ENCODE measurements at regions not wholly inside any gene's neighbourhood (a gene's known extent, or its start where the extent isn't known, plus 50 kb on each side); places are given as distances from the start of the nearest gene placed in this dataset.

GRCh38 chr6:164916087-164916486 is 393.3 kb downstream of the C6orf118 start:
- no peak overlapping the region for H3K4me3 ChIP-seq
- no peak overlapping the region for H3K9ac ChIP-seq
- peaks cover 22 to 33% (median 28%) of the 10 kb centered on the region in 11 experiments for H3K9me3 ChIP-seq (replicated peaks in 1 of 11)
- H4K20me1 ChIP-seq, result no peaks in the 10 kb centered on the region
- H3K4me1 ChIP-seq, result no peaks in the 10 kb centered on the region
- no peaks in the 10 kb centered on the region for H3K27me3 ChIP-seq
- TF ChIP-seq Cebpa-rat (IDR thresholded peaks at IDR 0.05), result no peak
- no peak overlapping the region for H3K27ac ChIP-seq
- no peaks in the 10 kb centered on the region for H3K36me3 ChIP-seq
- H3K4me2 ChIP-seq, result no peak overlapping the region

- Histone ChIP-seq H3K36me3 (no peaks in the 10 kb centered on the region), H4K20me1 (no peaks in the 10 kb centered on the region), H3K27ac (no peak overlapping the region), H3K4me2 (no peak overlapping the region), H3K9me3 (replicated peaks in 1 of 11) (peaks cover 0 to 8% (median 6%) of the 10 kb centered on the region in 11 experiments; a peak in 19 of 22 replicates), H3K9ac (no peak overlapping the region), H3K4me1 (no peaks in the 10 kb centered on the region), H3K4me3 (no peak overlapping the region), H3K27me3 (no peaks in the 10 kb centered on the region)
- TF ChIP-seq Cebpa-rat (IDR thresholded peaks at IDR 0.05), result no peak
Observed at GRCh38 chr6:164911873-164912580, 397.4 kb downstream of the C6orf118 start.

GRCh38 chr6:164911151-164911550 is 398.3 kb downstream of the C6orf118 start:
- H3K4me3 ChIP-seq, result no peak overlapping the region
- no peaks in the 10 kb centered on the region for H3K4me1 ChIP-seq
- TF ChIP-seq Cebpa-rat (IDR thresholded peaks at IDR 0.05), result no peak
- H3K27me3 ChIP-seq, result no peaks in the 10 kb centered on the region
- H3K9ac ChIP-seq, result no peak overlapping the region
- no peak overlapping the region for H3K27ac ChIP-seq
- no peaks in the 10 kb centered on the region for H3K36me3 ChIP-seq
- H4K20me1 ChIP-seq, result no peaks in the 10 kb centered on the region
- H3K4me2 ChIP-seq, result no peak overlapping the region
- H3K9me3 ChIP-seq (replicated peaks in 1 of 11), result no peaks in the 10 kb centered on the region

- H3K36me3 ChIP-seq, result no peaks in the 10 kb centered on the region
- H3K4me3 ChIP-seq, result no peak overlapping the region
- no peaks in the 10 kb centered on the region for H4K20me1 ChIP-seq
- no peak overlapping the region for H3K27ac ChIP-seq
- H3K27me3 ChIP-seq, result no peaks in the 10 kb centered on the region
- H3K9me3 ChIP-seq (replicated peaks in 1 of 11), result no peaks in the 10 kb centered on the region
- no peak overlapping the region for H3K9ac ChIP-seq
- H3K4me2 ChIP-seq, result no peak overlapping the region
- H3K4me1 ChIP-seq, result no peaks in the 10 kb centered on the region
- no peak for TF ChIP-seq Cebpa-rat (IDR thresholded peaks at IDR 0.05)
Observed at GRCh38 chr6:164906766-164907165, 402.6 kb downstream of the C6orf118 start.

GRCh38 chr6:164905311-164905710 is 404.1 kb downstream of the C6orf118 start:
- Histone ChIP-seq H3K4me1 (no peaks in the 10 kb centered on the region), H3K36me3 (no peaks in the 10 kb centered on the region), H3K4me2 (no peak overlapping the region), H3K4me3 (no peak overlapping the region), H3K27me3 (no peaks in the 10 kb centered on the region), H3K9ac (no peak overlapping the region), H3K27ac (no peak overlapping the region), H3K9me3 (replicated peaks in 1 of 11) (no peaks in the 10 kb centered on the region), H4K20me1 (no peaks in the 10 kb centered on the region)
- no peak for TF ChIP-seq Cebpa-rat (IDR thresholded peaks at IDR 0.05)

- no peaks in the 10 kb centered on the region for H3K36me3 ChIP-seq
- H3K9me3 ChIP-seq (replicated peaks in 1 of 11), result no peaks in the 10 kb centered on the region; a peak in 1 of 22 replicates
- no peaks in the 10 kb centered on the region for H4K20me1 ChIP-seq
- H3K4me3 ChIP-seq, result no peak overlapping the region
- H3K4me1 ChIP-seq, result no peaks in the 10 kb centered on the region
- H3K4me2 ChIP-seq, result no peak overlapping the region
- no peaks in the 10 kb centered on the region for H3K27me3 ChIP-seq
- TF ChIP-seq Cebpa-rat (IDR thresholded peaks at IDR 0.05), result no peak
- no peak overlapping the region for H3K27ac ChIP-seq
- H3K9ac ChIP-seq, result no peak overlapping the region
Observed at GRCh38 chr6:164898412-164898811, 411.0 kb downstream of the C6orf118 start.

GRCh38 chr6:164897523-164898235 is 411.7 kb downstream of the C6orf118 start:
- H3K4me2 ChIP-seq, result no peak overlapping the region

GRCh38 chr6:164889980-164890379 is 419.4 kb downstream of the C6orf118 start:
- Histone ChIP-seq H3K9me3 (replicated peaks in 1 of 11) (no peaks in the 10 kb centered on the region), H3K36me3 (no peaks in the 10 kb centered on the region), H3K27ac (no peak overlapping the region), H4K20me1 (no peaks in the 10 kb centered on the region), H3K4me3 (no peak overlapping the region), H3K27me3 (no peaks in the 10 kb centered on the region), H3K4me1 (no peaks in the 10 kb centered on the region), H3K4me2 (no peak overlapping the region), H3K9ac (no peak overlapping the region)
- TF ChIP-seq Cebpa-rat (IDR thresholded peaks at IDR 0.05), result no peak

More at GRCh38 chr6:164897523-164898235, 411.7 kb downstream of the C6orf118 start:
- H3K9ac ChIP-seq, result no peak overlapping the region
- H3K27ac ChIP-seq, result no peak overlapping the region
- H4K20me1 ChIP-seq, result no peaks in the 10 kb centered on the region
- no peak overlapping the region for H3K4me3 ChIP-seq
- TF ChIP-seq Cebpa-rat (IDR thresholded peaks at IDR 0.05), result no peak
- no peaks in the 10 kb centered on the region for H3K27me3 ChIP-seq
- no peaks in the 10 kb centered on the region for H3K4me1 ChIP-seq
- H3K9me3 ChIP-seq (replicated peaks in 1 of 11), result no peaks in the 10 kb centered on the region; a peak in 1 of 22 replicates
- no peaks in the 10 kb centered on the region for H3K36me3 ChIP-seq

GRCh38 chr6:164887660-164888059 is 421.7 kb downstream of the C6orf118 start:
- Histone ChIP-seq H3K9me3 (replicated peaks in 1 of 11) (no peaks in the 10 kb centered on the region), H3K27ac (no peak overlapping the region), H3K27me3 (no peaks in the 10 kb centered on the region), H3K9ac (no peak overlapping the region), H3K4me3 (no peak overlapping the region), H4K20me1 (no peaks in the 10 kb centered on the region), H3K4me1 (no peaks in the 10 kb centered on the region), H3K36me3 (no peaks in the 10 kb centered on the region), H3K4me2 (no peak overlapping the region)
- no peak for TF ChIP-seq Cebpa-rat (IDR thresholded peaks at IDR 0.05)

- H3K4me2 ChIP-seq, result no peak overlapping the region
- no peaks in the 10 kb centered on the region for H3K9me3 ChIP-seq (replicated peaks in 1 of 11)
Observed at GRCh38 chr6:164882236-164882635, 427.2 kb downstream of the C6orf118 start.

More at GRCh38 chr6:164882236-164882635, 427.2 kb downstream of the C6orf118 start:
- Histone ChIP-seq H3K27me3 (no peaks in the 10 kb centered on the region), H3K4me1 (no peaks in the 10 kb centered on the region), H3K4me3 (no peak overlapping the region), H4K20me1 (no peaks in the 10 kb centered on the region), H3K36me3 (no peaks in the 10 kb centered on the region), H3K27ac (no peak overlapping the region), H3K9ac (no peak overlapping the region)
- no peak for TF ChIP-seq Cebpa-rat (IDR thresholded peaks at IDR 0.05)

Measured in BLaER1 treated with 17β-estradiol and CSF1 and Interleukin-3, amounts not matched to agents 10 nM and 100 nM (cell line).